ENCODE measurements at regions not wholly inside any gene's neighbourhood (a gene's known extent, or its start where the extent isn't known, plus 50 kb on each side); places are given as distances from the start of the nearest gene placed in this dataset.

GRCh38 chr11:33646629-33647028 is 54.0 kb downstream of the C11orf91 start:
- FAIRE-seq (no peak), ATAC-seq (no peak)

GRCh38 chr11:33646168-33646567 is 54.5 kb downstream of the C11orf91 start:
- H3K9me3 ChIP-seq = no peaks in the 10 kb centered on the region
- no peaks in the 10 kb centered on the region for H3K27me3 ChIP-seq
- intact Hi-C loops (cut with DNase I) = no loop called here
- no peak for DNase-seq
- WGBS, 2 donors = 77 to 93% methylated on average over 4 of the region's 4 CpGs
- H3K4me3 ChIP-seq = no peak overlapping the region
- FAIRE-seq = no peak
- no peaks in the 10 kb centered on the region for H3K4me1 ChIP-seq
- H3K36me3 ChIP-seq = no peaks in the 10 kb centered on the region
- H3K27ac ChIP-seq = no peak overlapping the region
- no peak for ATAC-seq
- TF ChIP-seq CTCF (IDR thresholded peaks at IDR 0.05) = no peak

More at GRCh38 chr11:33646629-33647028, 54.0 kb downstream of the C11orf91 start:
- no peaks in the 10 kb centered on the region for H3K9me3 ChIP-seq
- no peaks in the 10 kb centered on the region for H3K36me3 ChIP-seq
- TF ChIP-seq CTCF (IDR thresholded peaks at IDR 0.05) = no peak
- no peak overlapping the region for H3K27ac ChIP-seq
- WGBS, 2 donors = 63 to 66% methylated on average over 3 of the region's 3 CpGs
- no peak overlapping the region for H3K4me3 ChIP-seq
- no peaks in the 10 kb centered on the region for H3K4me1 ChIP-seq
- no peaks in the 10 kb centered on the region for H3K27me3 ChIP-seq
- no peak for DNase-seq
- intact Hi-C loops (cut with DNase I) = no loop called here

- no peaks in the 10 kb centered on the region for H3K36me3 ChIP-seq
- WGBS, 2 donors = 85 to 89% methylated on average over 20 of the region's 20 CpGs
- no peak for FAIRE-seq
- DNase-seq = no peak
- no peaks in the 10 kb centered on the region for H3K27me3 ChIP-seq
- H3K9me3 ChIP-seq = no peaks in the 10 kb centered on the region
- no peak for ATAC-seq
- H3K27ac ChIP-seq = no peak overlapping the region
- TF ChIP-seq CTCF (IDR thresholded peaks at IDR 0.05) = no peak
- intact Hi-C loops (cut with DNase I) = no loop called here
- no peaks in the 10 kb centered on the region for H3K4me1 ChIP-seq
- no peak overlapping the region for H3K4me3 ChIP-seq
Measured at GRCh38 chr11:33645686-33646085, 54.9 kb downstream of the C11orf91 start.

GRCh38 chr11:33643167-33643824 is 57.3 kb downstream of the C11orf91 start:
- Histone ChIP-seq H3K4me1 (no peaks in the 10 kb centered on the region), H3K27me3 (peaks cover 0 to 5% (median 0%) of the 10 kb centered on the region in 4 donors), H3K4me3 (no peak overlapping the region), H3K36me3 (no peaks in the 10 kb centered on the region), H3K27ac (no peak overlapping the region), H3K9me3 (no peaks in the 10 kb centered on the region)
- no peak for ATAC-seq
- intact Hi-C loops (cut with DNase I) = no loop called here
- 69 to 83% methylated on average over 3 of the region's 3 CpGs for WGBS, 2 donors
- no peak for FAIRE-seq
- TF ChIP-seq CTCF (IDR thresholded peaks at IDR 0.05) = no peak
- no peak for DNase-seq

GRCh38 chr11:33642461-33643166 is 58.0 kb downstream of the C11orf91 start:
- DNase-seq = no peak
- intact Hi-C loops (cut with DNase I) = no loop called here
- Histone ChIP-seq H3K9me3 (no peaks in the 10 kb centered on the region), H3K27me3 (peaks cover 0 to 5% (median 0%) of the 10 kb centered on the region in 4 donors), H3K27ac (no peak overlapping the region), H3K4me3 (no peak overlapping the region), H3K4me1 (no peaks in the 10 kb centered on the region), H3K36me3 (no peaks in the 10 kb centered on the region)
- no peak for TF ChIP-seq CTCF (IDR thresholded peaks at IDR 0.05)
- ATAC-seq = no peak
- 83 to 90% methylated on average over 8 of the region's 8 CpGs for WGBS, 2 donors
- no peak for FAIRE-seq

Measured in pancreas (tissue), 10 donors.